HK-2 (cell line): ENCODE measurements at regions not wholly inside any gene's neighbourhood (a gene's known extent, or its start where the extent isn't known, plus 50 kb on each side); places are given as distances from the start of the nearest gene placed in this dataset.
A peak's percentile ranks its signal among the peaks of the same experiment; 100 is the strongest.
"Not testable (repeated sequence)": the region's sequence is repeated elsewhere in the genome, so short reads cannot be mapped to it uniquely, and the experiment has no call there.

Source experiments
- DNase-seq: peaks from one replicate; pipeline ENCODE4 v3.0.0-alpha.2; 2018; ENCODE audit not compliant: unreplicated experiment

DNA sequence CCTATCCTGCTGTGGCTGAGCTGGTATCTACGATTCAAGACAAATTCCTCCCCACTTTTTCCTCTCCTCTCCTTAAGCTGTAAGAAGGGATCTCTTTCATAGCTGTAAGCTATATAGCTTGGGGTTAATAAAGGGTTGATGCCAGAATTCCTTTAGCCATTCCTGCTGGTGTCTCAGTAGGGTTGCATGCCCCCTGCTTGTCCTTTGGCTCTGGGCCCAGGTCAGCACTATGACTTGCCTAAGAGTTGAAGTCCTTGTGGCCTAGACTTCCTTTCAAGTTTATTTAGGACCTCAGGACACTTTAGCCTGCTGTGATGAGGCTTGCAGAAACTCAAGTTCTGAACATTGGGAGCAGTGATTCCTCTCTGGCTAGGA, 270.0 kb downstream of the AMY1C start:
- DNase-seq = no peak

DNA sequence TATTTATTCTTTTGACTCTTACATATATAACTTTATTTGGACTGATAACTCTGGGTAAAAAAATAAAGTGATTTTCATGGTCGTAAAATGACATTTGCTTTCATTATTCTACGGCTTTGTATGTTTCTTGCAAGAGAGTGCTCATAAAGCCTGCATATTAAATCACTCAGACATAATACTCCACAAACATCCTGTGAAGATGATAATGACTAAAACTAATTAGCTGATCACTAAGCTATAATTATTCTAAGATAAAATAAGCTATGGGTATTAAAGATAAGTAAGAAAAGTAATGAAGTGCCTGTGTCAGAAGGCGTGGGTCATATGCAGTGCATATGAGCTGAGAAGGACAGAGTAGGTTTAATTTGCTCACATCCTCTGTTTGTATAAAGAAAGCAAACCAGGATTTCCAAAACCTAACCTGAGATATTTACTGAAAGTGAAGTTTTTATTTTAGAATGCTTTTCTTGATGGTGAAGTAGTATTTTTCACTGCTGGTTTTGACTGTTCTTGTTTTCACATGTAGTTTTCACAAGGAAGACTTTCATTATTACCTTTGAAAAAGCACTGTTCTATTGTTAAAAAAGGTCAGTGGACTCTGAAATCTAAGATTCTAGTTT, 278.8 kb downstream of the AMY1C start:
- DNase-seq = no peak

DNA sequence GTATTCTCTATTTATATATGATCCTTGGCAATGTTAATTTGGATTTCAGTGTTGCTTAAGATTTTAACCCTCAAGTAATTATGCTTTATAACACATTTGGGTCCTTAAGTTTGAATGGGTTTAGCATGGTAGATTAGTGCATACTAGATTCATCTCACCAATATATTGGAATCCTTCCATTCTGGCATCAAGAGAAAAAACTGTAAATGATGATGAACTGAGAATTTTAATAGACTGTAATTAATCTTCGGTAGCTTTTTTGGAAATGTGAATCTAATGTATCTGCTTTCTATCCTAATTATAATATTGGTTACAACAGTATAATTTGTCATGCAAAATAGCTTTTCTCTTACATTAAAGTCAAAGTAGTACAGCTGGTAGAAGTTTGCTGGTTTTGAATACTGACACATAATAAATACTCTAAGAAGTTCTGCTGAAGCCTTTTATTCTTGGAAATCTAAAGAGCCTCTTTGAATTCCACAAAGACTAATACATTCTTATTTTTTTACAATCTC, 279.8 kb downstream of the AMY1C start:
- DNase-seq = no peak

DNA sequence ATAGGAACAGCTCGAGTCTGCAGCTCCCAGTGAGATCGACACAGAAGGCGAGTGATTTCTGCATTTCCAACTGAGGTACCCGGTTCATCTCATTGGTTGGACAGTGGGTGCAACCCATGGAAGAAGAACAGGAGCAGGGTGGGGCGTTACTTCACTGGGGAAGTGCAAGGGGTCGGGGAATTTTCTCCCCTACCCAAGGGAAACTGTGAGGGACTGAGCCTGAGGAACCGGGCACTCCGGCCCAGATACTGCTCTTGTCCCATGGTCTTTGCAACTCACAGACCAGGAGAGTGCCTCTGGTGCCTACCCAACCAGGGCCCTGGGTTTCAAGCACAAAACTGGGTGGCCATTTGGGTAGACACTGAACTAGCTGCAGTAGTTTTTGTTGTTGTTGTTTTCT, 307.1 kb downstream of the AMY1C start:
- DNase-seq = no peak

DNA sequence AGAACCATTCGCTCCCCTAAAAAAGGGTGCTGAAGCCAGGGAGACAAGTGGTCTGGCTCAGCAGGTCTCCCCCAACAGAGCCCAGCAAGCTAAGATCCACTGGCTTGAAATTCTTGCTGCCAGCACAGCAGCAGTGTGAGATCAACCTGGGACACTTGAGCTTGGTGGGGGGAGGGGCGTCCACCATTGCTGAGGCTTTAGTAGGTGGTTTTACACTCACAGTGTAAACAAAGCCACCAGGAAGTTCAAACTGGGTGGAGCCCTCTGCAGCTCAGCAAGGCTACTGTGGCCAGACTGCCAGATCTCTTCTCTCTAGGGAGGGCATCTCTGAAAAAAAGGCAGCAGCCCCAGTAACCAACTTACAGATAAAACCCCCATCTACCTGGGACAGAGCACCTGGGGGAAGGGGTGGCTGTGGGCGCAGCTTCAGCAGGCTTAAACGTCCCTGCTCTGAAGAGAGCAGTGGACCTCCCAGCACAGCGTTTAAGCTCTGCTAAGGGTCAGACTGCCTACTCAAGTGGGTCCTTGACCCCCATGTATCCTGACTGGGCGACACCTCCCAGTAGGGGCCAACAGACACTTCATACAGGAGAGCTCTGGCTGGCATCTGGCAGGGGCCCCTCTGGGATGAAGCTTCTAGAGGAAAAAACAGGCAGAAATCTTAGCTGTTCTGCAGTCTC, 307.7 kb downstream of the AMY1C start:
- DNase-seq = peak; percentile 32

DNA sequence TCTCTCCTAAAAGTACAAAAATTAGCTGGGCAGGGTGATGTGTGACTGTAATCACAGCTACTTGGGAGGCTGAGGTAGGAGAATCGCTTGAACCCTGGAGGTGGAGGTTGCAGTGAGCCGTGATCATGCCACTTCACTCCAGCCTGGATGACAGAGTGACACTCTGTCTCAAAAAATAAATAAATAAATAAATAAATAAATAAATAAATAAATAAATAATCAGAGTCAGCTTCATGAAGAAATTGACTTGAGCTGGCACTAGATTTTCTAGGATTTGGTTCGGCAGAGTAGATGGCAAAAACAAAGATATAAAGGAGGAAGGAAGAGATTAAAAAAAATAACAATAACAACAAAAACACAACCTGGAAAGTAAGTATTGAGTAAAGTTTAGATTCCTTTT, 311.9 kb downstream of the AMY1C start:
- DNase-seq = not testable (repeated sequence)

DNA sequence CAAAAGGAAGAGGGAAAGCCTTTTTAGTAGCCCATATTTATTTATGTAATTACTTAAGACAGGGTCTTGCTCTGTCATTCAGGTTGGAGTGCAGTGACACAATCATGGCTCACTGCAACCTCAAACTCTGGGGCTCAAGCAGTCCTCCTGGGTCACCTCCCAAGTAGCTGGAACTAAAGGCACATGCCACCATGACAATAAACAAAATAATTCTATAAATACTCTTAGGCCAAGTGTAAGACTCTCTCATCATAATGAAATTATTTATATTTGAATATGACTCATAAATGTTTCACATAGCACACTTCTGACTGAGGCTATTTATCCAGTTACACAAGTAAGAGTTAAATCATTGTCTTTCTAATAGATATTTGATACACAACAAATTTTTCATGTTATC, 314.7 kb downstream of the AMY1C start:
- no peak for DNase-seq

DNA sequence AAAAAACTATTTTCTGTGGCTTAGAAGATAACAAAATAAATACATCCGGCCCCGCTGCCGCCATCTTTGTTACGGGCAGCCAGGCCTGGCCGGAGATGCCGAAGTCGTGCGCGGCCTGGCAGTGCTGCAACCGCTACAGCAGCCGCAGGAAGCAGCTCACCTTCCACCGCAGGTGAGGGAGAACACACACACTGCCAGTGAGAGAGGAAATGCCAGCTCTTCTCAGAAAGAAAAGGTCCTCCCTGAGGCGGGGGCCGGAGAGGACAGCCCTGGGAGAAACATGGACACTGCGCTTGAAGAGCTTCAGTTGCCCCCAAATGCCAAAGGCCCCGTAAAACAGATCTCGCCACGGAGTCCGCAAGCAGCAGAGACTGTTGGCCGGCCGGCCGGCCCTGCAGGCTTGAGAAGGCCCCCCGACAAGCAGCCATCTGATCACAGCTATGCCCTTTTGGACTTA, 323.2 kb downstream of the AMY1C start:
- peak; percentile 66 for DNase-seq

DNA sequence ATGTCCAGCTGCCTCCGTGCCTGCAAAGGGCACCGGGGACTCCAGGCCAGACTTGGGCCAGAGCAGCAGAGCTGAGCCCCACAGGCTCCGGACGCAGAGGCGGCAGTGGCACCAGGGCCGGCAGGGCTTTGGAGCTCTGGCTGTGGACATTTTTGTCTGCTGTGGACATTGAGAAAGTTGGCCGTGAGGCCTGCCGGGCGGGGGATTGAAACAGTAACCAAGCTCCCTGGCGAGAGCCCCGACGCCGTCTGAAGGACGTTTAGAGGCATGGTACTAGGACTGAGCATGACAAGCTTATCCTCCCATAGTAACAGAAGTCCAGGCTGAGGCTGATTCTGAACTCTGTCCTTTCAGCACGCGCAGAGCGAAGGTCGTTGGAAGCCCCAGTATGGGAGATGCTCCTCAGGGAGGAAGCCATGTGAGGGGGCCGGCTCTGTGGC, 323.8 kb downstream of the AMY1C start:
- DNase-seq = peak; percentile 49

DNA sequence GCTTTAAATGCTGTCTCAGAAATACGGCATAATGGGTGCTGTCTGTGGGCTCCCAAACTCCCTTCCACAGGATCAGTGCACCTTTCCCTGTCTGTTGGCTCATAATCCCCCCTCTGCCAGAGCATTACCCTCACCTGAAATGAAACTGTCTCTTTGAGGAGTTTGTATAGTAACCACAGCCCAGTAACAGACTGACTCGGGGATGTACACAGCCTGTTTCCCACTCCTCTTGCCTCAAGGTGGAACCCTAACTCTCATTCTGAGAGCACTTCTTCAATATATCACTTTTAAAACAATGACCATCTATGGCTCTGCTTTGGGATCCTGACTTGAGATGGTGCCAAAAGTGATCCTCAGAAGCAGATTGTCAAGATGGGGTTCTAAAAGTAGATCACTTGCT, 332.5 kb downstream of the AMY1C start:
- no peak for DNase-seq

DNA sequence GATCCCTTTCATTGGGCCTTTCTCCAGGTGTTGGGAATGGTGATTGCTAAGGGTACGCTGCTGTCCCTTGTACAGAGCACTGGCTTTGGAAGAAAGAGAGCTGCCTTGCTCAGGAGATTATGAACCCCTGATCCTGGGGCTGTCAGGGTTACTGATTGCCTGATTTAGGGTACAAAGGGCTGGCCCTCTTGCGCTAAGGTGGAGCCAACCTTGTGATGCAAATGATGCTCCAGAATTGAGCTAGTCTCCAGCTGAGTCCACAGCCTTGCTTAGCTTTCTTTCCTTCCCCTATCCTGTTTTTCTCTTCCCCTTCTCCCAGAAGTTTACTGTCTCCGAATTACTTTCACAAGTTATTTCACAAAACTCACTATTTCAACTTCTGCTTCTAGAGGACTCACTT, 334.7 kb downstream of the AMY1C start:
- no peak for DNase-seq

DNA sequence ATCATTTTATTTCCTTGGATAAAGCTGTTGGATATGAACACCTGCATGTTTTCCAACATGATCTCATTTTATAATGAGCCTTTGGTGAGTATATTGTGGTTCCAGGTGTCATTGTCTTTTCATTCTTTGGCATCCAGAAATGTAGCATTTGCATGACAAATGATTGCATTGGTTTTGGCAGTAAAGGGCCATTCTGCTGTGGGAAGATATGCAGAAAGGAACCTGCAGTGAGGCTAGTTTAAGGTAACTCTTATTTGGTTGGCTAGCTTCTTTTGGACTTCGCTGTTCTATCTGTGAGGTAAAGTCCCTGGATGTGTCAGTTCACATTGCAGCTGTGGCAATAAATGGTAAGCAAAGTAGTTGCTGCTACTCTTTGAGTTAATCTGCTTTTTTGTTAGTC, 343.0 kb downstream of the AMY1C start:
- no peak for DNase-seq

DNA sequence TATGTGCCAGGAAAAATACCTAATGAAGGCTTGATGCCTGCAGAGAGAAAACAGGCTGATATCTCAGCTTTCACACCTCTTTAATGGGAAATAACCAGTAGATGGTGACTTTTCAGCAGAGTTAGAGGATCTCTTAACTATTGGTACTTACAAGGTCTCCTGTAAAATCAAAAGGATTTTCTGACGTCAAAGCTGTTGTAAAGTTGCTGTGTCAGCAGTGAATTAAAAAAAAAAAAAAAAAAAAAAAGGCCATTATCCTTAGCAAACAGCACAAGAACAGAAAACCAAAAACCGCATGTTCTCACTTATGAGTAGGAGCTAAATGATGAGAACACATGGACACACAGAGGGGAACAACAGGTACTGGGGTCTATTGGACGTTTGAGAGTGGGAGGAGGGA, 349.1 kb downstream of the AMY1C start:
- no peak for DNase-seq

DNA sequence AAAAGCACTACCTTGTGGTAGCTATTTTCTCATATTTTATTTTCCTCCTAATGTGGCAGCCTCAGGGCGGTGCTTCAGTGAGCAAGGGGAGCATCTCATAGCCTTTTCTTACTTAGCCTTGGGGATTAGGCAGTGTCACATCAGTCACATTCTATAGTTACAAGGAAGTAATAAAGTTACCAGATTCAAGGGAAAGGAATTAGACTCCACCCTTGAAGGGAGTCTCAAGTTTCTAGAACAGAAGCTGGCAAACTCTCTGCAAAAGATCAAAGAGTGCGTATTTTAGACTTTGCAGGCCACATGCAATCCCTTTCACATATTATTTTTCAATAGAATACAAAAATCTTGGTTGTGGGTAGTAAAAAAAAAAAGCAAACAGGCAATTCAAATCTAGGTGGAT, 350.4 kb downstream of the AMY1C start:
- no peak for DNase-seq

DNA sequence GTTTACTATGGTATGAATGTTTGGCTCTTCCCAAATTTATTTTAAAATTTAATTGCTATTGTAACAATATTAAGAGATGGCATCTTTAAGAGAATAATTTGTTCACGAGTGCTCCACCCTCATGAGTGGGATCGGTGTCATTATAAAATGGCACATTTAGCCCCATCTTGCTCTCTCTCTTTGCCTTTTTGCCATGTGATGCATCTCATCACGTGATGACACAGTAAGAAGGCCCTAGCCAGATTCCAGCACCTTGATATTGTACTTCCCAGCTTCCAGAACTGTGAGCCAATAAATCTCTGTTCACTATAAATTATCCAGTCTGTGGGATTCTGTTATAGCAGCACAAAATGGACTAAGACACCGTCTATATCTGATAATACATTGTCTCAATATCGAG, 355.8 kb downstream of the AMY1C start:
- no peak for DNase-seq

DNA sequence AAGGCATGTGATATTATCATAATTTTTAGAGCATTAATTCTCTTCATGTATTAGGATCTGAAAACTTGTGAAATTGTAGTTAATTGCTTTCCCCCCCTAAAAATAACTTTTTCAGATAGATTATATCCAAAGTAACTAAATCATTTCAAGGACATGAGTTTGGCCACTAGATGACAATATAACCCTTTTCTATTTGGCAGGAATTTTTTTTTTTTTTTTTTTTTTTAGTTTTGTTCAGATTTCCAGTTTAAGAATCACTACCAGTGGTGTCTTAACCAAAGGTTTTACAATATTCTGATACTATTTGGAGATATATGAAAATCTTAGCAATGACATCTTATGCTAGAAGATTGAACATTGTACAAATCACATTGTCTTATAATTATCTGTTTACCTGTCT, 370.8 kb downstream of the AMY1C start:
- DNase-seq = no peak

DNA sequence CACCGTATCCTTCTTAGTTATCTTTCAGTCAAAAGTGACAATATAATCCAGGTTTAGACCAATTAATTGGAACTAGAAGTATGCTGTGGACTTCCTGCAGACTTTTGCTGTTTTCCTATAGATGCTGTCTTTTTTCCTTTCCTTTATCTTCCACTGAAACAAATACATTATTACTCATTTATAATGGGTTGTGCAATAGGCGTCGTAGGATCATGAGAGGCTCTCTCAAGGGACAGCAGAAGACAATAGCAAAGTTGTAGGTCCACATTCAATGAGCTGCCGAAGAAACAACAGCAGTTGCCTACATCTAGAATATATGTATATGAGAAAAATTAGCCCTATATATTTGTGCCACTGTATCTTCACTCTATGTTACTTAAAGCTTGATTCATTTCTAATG, 371.6 kb downstream of the AMY1C start:
- no peak for DNase-seq

DNA sequence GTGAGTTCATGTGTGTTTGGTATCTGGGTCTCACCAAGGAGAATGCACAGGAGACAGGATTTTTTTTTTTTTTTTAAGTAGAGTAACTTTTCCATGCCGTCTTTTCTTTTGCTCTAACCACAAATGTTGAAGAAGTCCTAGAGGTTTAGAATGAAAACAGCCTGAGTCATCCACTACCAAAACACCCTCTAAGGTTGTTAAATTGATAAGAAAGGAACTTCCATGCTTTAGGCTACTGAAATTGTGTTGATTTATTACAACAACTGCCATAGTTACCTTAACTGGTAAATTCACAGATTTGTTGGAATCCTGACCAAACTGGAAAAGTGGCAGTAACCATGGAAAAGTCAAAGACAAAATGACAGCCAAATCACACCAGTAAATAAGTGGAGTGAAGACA, 375.6 kb downstream of the AMY1C start:
- DNase-seq = no peak

DNA sequence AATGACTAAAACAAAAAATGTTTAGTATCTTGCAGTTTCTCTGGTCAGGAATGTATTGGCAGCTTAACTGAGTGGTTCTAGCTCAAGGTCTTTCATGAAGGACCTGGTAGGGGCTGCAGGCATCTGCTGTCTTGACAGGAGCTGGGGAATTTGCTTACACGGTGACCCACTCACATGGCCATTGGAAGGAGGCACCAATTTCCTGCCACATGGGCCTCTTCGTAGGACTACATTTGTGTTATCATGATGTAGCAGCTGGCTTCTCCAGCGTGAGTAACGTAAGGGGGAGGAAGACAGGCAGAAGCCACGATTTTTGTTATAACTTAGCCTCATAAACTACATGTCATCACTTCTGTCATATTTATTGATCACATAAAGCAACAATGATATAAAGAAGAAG, 376.3 kb downstream of the AMY1C start:
- peak; percentile 15 for DNase-seq

DNA sequence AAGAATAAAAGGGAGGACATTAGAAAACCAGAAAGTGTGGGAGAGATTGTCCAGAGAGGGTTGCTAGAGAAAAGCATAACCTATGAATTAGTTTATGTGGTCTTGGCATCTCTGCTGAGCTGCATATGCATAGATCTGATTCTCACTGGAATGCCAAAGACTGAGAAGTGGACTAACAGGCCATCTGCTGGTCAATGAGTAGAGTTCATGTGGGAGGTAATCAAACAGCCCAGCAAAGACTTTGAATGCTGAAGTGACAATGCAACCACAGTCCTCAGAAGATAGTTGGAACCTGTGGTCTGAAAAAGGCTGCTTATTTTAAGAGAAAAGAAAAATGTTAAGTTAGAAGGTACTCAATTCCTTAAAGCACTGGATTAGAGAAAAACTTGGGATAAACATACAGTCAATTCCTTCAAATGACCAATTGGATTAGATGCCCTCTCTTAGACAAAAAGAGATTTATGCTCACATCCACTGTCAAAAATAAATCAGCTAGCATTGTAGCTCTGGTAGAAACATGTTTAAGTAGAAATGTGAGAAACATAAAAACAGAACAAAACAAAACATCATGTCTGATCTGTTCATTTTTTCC, 382.8 kb downstream of the AMY1C start:
- DNase-seq = no peak

DNA sequence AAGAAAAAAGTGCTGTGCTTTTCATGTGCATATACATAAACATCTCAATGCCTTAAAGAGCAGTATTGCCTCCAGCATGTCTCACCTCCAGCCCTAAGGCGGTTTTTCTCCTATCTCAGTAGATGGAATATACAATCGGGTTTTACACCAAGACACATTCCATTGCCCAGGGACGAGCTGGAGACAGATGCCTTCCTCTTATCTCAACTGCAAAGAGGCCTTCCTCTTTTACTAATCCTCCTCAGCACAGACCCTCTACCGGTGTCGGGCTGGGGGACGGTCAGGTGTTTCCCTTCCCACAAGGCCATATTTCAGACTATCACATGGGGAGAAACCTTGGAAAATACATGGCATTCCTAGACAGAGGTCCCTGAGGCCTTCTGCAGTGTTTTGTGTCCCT, 385.3 kb downstream of the AMY1C start:
- DNase-seq = not testable (repeated sequence)

DNA sequence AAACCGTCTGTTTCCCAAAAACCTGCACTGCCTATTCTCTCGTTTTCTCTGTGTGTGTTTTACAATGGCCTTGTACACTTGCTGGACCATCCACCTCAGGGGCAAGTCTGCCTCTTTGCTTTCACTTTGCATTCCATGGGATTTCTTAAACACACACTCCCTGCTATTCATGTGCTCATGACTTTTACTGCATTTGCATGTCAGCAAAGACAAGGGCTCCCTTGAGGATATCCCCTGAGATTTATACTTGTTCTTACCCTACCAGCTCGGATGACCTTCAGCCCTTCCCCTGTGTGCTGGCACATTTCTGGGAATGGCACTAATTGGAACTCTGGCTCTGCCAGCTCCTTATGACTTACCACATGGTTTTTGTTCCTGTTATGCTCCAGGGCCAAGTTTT, 386.9 kb downstream of the AMY1C start:
- no peak for DNase-seq

DNA sequence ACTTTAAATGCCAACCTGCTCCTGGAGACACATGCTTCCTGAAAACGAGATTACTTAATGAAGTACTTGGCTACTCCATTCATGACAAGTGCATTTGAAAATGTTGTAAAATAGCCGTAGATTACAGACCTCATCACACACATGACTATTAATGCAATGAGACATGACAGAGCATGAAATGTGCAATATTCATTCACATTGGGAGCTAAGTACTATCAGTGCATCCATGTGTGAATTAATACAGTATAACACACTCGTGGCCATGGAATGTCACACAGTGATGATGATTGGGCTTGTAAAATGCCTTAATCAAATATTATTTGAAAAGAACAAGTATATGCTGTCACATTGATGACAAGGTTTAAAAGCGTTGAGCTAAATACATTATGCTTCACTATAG, 407.0 kb downstream of the AMY1C start:
- no peak for DNase-seq
